GM18907 (cell line): ENCODE measurements at regions not wholly inside any gene's neighbourhood (a gene's known extent, or its start where the extent isn't known, plus 50 kb on each side); places are given as distances from the start of the nearest gene placed in this dataset.

Experiments used
- ATAC-seq: cut with Tn5 transposase; IDR thresholded peaks from one replicate; pipeline ENCODE4 v1.9.1; 2021; ENCODE audit warnings: mild to moderate bottlenecking, moderate library complexity; ENCODE audit not compliant: unreplicated experiment

DNA sequence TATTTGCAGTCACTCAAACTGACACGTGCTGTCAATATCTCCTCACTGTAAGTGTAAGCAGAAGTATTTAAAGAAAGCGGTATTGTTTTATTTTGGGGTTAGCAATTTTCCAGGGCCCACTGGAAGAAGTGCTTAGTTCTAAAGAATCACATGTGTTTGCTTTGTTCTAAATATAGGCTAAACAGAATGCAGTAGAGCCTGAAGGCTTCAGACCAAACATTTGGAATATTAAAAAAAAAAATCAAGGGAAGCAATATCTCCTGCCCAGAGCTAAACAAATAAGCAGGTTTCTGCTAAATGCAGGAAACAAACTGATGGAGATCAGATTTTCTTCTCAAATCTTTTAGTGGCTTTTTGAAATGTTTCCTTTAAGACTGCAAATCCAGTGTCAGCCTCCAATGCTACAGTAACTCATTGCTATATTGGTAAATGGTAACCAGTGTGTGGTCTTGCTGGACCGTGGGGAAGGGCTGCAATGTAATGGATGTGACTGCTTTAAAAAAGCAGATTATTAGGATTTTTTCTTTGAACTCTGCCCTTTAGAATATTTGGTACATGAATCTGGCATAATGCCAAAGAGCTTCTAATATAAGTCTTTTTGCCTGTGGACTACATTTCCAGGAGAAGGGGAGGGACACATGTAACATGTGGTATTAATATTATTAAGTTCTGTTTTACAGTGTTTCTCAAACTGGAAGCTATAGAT, 317.1 kb upstream of the FERMT1 start:
- no peak for ATAC-seq

DNA sequence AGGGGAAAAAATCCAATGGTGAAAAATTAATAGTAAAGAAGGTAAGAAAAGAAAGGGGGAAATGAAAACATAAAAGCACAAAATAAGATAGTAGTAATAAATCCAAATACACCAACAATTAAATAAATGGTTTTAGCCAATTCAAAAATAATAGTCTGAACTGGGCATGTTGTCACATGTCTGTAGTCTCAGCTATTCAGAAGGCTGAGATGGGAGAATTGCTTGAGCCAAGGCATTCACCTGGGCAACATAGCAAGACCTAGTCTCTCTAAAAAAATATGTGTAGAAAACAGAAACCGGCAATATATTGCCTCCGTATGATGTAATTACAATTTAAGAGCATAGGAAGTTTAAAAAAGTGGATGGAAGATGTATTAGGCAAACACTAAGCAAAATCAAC, 311.3 kb upstream of the FERMT1 start:
- no peak for ATAC-seq

DNA sequence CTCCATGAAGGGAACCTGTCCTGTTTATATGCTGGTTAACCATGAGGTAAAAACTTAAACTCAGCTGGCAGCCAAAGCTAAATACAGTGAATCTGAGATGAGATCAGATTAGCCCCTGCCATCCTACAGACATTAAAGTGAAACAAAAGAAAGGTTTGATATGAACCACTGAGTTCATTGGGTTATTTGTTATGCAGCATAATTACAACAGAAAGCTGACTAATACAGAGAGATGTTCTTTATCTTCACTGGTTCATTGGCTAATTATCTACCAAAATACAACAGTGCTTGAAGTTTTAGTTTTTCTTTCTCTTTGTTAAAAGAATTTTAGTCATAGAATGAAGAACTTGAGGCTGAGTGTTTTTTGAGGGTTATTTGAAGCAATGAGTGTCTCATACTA, 307.6 kb upstream of the FERMT1 start:
- no peak for ATAC-seq

DNA sequence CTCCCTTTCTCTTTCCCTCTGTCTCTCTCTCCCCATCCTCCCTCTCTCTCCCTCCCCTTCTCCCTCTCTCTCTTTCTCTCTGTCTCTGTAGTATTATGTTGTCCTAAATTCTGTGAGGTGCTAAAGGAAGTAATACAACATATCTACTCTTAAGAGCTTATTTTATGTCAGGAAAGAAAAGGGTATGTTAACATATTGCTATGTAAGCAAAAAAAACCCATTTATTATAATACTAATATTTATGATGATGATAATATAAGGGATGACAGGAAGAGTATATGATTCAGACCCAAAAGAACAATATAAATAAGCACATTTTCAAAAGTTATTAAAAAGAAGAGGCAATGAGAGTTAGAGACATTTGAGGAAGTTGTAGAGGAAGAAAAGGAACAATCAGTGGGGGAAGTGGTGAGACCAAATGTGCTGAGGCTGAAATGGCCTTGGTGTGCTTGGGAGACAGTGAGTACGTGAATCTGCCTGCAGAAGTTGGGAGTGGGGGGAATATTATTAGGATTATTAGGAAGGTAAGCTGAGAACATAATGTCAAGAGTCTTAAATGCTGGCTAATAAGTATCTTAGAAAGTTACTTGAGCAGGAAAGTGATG, 303.6 kb upstream of the FERMT1 start:
- no peak for ATAC-seq

DNA sequence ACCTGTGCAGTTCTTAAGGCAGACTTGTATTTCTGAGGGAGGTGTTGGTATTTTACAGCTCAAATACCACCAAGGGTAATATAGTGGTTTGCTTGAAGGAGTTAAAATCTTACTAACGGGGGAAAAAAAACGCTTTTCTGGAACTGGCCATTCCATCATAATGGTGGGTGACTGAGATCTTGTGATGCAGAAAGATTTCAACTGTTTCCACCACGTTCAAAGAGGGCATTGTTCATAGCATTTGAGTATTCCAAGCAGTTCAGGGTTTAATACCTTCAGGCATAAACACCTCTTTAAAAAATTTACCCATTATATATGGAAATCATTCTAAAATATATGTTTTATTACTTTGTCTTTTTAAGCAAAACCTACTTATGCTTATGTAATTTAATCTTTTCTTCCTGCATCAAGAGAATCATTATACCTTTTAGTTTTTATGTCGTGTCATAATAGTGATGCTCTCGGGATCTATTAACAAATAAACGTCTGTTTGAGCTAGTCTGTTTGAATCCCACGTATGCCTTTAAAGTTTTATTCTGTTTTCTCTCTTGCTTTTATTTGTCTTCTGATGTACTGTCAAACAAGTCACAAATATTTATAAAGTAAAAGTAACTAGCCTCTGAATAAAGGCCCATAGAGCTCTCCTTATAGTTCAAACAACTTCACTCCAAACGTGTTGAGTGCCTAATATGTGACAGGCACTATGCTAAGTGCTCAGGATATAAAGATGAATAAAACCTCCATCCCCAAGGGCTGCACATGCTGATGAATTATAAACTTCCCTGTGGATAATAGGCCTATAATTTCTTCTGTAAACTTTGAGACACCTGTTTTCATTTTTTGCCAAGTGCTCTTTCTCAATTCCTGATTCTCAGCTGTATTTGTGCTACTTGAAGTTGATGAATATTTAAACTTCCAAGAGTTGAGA, 298.8 kb upstream of the FERMT1 start:
- ATAC-seq, result no peak

DNA sequence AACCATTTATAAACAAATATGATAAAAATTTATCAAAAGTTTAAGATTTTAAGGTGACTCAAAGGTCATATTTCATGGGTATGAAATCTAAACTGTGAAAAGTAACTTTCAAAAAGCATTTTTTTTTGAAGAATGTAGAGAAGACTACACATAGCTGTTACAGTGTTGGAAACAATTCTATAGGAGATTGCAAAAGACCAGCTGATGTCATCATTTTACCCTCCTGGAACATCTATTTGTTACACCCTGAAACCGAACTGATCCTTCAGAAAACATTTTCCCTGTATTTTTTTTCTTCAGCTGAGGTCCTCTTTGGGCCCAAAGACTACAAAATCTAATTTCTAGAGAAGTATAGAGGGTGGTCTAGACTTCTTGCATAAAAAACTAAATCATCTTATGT, 297.5 kb upstream of the FERMT1 start:
- ATAC-seq, result no peak

DNA sequence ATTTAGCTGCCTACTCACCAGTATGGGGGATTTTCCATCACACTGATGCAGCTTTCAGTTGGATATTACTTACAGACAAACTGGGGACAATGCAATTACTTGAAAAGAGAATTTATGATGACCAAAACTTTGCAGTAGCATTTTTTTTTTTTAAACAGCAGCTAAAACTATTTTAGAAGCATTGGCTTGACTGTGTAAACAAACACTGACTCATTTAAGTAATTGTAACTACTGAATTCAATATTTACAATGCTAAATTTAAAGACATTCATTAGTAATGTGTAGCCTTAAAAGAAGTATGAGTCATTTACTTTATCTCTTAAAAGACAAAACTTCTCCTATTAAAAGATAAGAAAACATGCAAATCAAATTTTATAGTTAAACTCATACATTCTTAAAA, 295.9 kb upstream of the FERMT1 start:
- ATAC-seq, result no peak

DNA sequence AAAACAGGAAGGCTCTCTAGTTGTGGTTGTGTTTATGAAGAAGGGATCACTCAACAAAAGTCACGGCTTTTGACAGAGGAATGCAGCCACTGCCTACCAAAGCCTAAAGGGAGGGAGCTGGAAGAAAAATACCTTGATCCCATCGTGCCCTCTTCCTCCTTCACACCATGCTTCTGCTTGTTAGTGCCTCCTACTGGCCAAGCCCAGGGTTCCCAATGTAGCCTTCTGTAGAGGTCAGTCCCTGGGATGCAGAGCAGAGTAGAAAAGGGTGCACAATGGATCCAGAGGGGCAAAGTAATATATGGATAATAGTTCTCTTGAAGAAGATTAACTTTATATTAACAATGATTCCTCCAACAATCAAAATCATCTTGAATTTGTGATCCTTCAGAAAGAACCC, 293.5 kb upstream of the FERMT1 start:
- no peak for ATAC-seq

DNA sequence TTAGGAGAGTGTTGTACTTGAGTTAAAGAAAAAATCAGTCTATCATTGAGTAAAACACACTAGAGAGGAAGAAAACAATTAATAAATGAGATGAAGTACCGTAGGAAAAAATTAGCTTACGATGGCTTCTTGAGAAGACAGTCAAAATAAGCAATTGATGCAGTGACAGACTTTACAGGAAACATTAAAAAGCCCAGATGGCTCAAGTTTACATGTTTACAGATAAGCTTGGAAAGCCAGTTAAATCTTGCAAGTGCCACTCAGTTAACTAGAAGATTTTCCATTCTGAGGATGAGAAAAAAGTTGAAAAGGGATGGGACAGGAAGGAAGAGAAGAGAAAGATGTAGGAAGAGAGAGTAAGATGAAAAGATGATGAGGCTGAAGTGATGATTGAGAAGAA, 288.8 kb upstream of the FERMT1 start:
- no peak for ATAC-seq

DNA sequence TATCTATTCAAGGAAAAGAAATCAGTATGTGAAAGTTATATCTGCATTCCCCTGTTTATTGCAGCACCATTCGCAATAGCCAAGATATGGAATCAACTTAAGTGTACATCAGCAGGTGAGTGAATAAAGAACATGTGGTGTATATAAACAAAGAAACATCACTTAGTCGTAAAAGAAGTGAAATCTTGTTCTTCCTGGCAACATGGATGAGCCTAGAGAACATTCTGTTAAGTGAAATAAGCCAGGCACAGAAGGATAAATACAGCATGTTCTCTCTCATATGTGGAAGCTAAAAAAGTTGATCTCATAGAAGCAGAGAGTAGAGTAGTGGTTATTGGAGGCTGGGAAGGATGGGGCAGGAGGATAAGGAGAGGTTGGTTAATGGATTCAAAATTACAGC, 287.9 kb upstream of the FERMT1 start:
- ATAC-seq, result no peak

DNA sequence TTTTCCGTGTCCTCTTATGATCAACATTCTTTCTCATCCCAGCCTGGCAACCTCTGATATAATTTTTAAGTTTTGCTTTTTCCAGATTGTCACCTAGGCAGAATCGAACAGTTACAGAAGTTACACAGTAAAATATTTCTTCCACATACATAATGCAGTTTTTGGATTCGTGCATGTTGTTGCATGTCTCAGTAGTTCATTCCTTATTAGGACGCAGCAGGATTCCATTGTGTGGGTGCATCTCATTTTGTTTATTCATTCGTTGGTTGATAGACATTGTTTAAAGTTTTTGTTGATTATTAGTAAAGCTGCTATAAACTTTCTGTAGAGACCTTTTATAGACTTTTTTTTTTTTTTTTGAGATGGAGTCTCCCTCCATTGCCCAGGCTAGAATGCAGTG, 284.3 kb upstream of the FERMT1 start:
- no peak for ATAC-seq

DNA sequence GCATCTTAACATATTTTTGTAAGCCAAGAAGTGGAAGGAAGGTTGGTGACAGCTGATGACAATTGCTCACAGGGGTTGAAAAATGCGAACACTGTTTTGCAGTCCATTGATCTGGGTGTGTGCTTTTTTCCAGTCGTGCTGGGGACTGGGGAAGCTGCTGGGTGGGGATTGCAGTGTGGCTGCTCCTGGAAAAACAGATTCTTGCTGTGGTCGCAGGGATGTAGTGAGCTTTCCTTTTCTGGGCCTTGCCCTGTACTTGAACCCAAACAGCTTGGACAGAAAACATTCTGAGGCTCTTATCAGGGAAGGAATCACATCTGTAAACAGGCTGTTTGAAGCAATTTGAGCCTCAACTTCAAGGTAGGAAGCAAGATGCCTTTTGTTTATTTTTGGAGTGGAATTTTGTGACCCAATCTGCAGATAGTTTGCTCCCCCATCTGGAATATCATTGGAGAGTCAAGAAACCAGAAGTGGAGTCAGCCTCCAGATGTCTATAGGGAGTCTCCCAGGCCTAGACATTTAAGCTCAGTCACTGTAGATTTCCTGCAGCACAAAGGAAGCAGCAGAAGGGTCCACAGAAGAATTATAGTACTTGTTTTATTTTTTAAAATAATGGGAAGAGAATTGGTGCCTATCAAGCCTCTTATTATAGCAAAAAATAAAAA, 279.2 kb upstream of the FERMT1 start:
- no peak for ATAC-seq

DNA sequence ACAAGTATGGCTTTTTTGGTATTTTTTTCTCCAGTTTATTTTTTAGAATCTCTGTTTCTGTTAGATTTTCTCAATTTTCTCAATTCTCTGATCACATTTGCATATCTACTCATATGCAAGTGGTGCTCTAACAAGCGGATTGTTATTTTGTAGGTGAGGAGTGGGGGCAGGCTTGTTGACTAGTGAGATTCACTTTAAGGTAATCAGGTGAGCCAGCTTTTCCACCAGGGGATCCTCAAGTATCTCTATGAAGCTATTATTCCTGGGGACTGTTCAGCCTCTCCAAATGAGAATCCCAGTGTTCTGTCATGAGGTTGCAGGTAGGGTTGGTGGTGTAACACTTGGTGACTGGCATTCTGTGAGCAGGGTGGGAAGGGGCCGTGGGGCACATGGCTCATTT, 274.3 kb upstream of the FERMT1 start:
- ATAC-seq, result no peak

DNA sequence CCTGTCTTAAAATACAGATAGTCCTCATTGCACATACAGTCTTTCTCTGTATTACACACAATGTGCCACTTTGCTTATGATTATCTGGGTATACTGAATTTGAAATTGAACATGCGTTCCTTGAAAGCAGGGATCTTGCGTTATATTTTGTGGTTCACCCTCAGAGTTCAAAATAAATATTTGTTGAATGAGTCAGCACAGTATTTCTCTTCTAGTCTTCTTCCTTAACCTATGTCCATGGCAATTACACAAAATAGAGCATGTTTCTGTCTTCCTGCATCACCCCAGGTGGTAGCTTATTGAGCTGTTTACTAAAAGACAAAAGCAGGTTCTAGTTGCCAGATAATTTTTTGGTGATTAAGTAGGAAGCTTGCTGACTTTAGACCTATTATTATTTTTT, 272.9 kb upstream of the FERMT1 start:
- ATAC-seq, result no peak

DNA sequence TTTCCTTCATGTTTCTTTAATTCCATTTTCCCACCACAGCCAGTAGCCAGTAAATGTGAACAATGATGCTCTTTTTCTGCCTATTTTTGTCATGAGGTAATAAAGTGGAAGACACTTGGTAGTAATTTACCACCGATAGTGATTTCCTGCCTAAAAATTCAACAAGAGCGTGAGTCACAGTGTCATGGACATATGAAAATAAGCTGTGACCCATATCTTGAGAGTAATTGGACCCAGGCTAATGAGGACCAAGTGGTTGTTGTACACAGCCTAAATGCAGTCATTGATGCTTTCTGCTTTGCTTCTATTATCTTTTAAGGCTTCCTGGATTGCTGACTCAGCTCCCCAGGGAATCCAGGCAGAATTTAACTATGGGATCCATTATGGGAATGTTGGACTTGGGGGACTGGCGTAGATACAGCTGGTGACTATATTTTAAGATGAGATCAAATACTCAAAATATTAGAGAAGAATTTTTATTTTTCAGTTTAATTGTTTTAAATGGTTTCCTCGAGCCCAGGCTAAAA, 265.9 kb upstream of the FERMT1 start:
- ATAC-seq, result no peak

DNA sequence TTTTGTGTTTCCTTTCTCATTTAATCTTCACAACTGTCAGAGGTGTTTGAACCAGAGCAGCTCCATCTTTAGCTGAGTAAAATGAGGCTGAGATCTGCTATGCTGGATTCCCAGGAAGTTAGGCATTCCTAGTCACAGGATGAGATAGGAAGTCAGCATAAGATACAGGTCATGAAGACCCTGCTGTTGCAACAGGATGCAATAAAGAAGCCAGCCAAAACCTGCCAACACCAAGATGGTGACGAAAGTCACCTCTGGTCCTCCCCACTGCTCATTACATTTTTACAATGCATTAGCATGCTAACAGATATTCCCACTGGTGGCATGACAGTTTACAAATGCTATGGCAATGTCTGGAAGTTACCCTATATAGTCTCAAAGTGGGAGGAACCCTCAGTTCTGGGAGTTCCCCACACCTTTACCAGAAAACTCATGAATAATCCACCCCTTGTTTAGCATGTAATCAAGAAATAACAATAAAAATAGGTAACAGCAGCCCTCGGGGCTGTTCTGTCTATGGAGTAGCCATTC, 262.2 kb upstream of the FERMT1 start:
- no peak for ATAC-seq

DNA sequence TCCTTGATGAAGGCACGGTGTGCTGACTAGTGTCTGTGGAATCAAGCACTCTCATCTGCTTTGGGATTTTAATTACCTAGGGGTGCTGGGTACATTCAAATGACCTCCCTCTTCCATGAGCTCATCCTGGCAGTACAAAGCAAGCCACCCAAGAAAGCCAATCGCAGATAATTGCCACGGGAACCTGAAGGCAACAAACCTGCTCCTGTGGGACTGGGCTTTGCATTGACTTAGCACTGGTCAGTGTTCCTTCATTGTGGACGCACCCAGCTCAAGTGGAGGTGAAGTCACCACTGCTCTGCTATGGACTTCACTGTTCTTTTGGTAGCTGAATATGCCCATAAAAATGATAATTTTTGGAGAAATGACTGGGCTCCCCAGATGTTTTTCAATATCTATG, 261.6 kb upstream of the FERMT1 start:
- ATAC-seq, result no peak

DNA sequence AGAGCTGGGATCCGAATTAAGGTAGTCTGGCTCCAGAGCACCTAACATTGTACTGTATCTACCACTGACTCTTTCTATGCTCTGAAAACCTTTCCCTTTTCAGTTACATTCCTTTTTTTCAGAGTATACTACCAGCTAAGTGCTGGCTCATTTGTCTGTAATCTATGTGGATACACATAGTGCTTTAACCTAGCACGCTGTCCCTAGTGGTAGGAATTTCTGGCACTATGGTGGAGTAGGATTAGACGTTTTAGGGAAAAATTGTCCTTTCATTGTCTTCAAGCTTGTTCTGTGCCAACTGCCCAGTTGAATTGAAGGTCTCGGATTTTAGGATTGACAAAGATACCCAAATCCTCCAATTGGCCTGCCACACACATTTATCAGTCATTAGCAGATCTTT, 259.1 kb upstream of the FERMT1 start:
- no peak for ATAC-seq

DNA sequence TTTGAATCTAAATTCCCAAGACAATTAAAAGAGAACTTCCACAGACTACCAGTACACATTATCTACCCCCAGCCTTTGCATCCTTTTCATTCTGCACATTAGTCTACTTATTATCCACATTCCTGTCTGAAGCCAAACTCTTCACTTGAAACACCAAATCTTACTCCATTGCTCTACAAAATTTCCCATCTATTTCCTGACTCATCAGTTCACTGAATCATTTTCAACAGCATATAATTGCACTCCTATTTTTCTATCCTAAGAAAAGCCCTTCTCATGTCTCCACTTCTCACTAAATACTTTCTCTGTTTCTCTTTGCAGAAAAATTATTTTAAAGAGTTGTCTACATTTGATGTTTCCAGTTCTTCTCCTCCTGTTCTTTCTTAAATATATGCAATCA, 239.4 kb upstream of the FERMT1 start:
- ATAC-seq, result no peak

DNA sequence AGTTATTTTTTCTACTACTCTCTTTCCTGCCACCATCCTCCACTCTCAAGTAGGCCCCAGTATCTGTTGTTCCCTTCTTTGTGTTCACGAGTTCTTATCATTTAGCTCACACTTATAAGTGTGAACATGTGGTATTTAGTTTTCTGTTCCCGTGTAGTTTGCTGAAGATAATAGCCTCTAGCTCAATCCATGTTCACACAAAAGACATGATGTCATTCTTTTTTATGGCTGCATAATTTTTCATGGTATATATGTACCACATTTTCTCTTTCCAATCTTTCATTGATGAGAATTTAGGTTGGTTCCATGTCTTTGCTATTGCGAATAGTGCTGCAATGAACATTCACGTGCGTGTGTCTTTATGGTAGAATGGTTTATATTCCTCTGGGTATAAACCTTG, 237.9 kb upstream of the FERMT1 start:
- ATAC-seq, result no peak
